ENCODE measurements at regions not wholly inside any gene's neighbourhood (a gene's known extent, or its start where the extent isn't known, plus 50 kb on each side); places are given as distances from the start of the nearest gene placed in this dataset.

DNA sequence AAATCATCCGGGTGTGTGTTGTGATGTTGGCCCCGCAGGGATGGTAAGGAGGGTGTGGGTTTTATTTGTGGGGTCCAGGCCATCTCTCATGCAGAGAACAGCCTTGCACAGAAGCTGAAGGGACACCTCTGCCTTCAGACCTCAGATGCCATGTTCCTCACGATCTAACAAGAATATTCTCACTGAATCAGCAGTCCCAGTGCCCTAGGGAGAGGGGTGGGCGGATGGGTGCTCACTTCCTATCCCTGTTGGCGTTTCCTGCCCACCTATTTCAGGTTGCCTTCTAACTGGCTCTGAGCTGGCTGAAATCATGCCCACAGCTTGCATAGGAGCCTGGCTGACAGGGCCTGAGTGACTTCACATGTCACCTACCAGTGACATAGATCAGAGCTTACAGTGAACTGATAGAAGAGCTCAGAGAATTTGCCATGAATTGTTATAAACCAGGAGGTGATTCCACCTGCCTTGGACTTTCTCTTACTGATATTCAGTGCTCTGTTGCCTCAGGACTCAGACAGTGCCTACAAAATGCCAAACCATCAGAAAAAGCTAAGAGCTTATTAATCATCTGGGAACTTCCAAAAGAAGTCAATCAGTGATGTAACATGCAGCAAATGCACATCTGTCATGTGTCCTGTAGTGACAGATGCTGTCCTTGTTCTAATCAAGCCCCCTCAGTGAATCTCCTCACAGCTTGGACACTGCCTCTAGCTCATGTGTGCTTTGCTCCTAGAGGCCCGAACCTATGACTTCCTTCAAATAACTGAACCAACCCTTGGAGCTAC is 186.8 kb upstream of the ADRA1D start:
- Histone ChIP-seq H3K23ac (ENCODE audit: insufficient read length, low read depth, low read length) (no peak overlapping the region), H3K4ac (ENCODE audit: low read depth, low read length) (no peak overlapping the region), H3K4me2 (ENCODE audit: insufficient read depth, insufficient read length, low read length) (no peak overlapping the region), H3K27me3 (ENCODE audit: insufficient read depth, low read length) (no peaks in the 10 kb centered on the region), H3K79me1 (ENCODE audit: insufficient read depth, low read depth, low read length, poor library complexity, severe bottlenecking) (no peaks in the 10 kb centered on the region), H4K20me1 (ENCODE audit: control insufficient read depth, insufficient read depth, insufficient read length) (peaks cover 2% of the 10 kb centered on the region), H3K9me3 (ENCODE audit: control insufficient read depth, low read depth, low read length) (no peaks in the 10 kb centered on the region), H3K79me2 (ENCODE audit: insufficient read depth, low read length) (no peaks in the 10 kb centered on the region), H2BK20ac (ENCODE audit: low read depth, low read length, poor library complexity, severe bottlenecking) (no peak overlapping the region), H3K27ac (ENCODE audit: insufficient read length, low read depth, low read length) (no peak overlapping the region), H3K18ac (ENCODE audit: insufficient read length, low read depth, low read length) (no peak overlapping the region), H2BK5ac (ENCODE audit: insufficient read length, low read length) (no peak overlapping the region), H4K5ac (ENCODE audit: insufficient read length, low read depth, low read length) (no peak overlapping the region), H2BK15ac (ENCODE audit: low read depth, low read length) (no peak overlapping the region), H4K8ac (replicated peaks; ENCODE audit: insufficient read length, low read depth, low read length) (no peak overlapping the region), H2BK12ac (ENCODE audit: insufficient read length, low read depth, low read length) (no peak overlapping the region), H4K91ac (ENCODE audit: insufficient read length, low read depth, low read length) (no peak overlapping the region), H3K56ac (ENCODE audit: insufficient read length, low read depth, low read length) (no peak overlapping the region), H2AK5ac (ENCODE audit: insufficient read length, low read length) (no peak overlapping the region), H3T11ph (ENCODE audit: low read length) (no peak overlapping the region), H3K23me2 (ENCODE audit: insufficient read length, low read depth, low read length, poor library complexity, severe bottlenecking) (no peaks in the 10 kb centered on the region), H3K9ac (ENCODE audit: extremely low read depth, insufficient read length, low read length) (no peak overlapping the region), H2AFZ (ENCODE audit: low read length) (no peak overlapping the region), H2BK120ac (ENCODE audit: low read depth, low read length, poor library complexity, severe bottlenecking) (no peak overlapping the region), H3K4me1 (ENCODE audit: insufficient read depth, low read length) (0 out of 2 replicates have a peak, but pooled peaks cover 3% of the 10 kb centered on the region), H3K14ac (ENCODE audit: insufficient read depth, low read length) (no peak overlapping the region)
- Mint-ChIP-seq H3K27me3 (ENCODE audit: low read depth) (no peaks in the 10 kb centered on the region), H3K4me3 (no peak overlapping the region), H3K4me1 (no peaks in the 10 kb centered on the region), H3K27ac (no peak overlapping the region), H3K9me3 (no peaks in the 10 kb centered on the region), H3K36me3 (ENCODE audit: insufficient read depth in 1 of 3, low read depth in 3 of 3) (no peaks in the 10 kb centered on the region)
- TF ChIP-seq, protein P1, sequence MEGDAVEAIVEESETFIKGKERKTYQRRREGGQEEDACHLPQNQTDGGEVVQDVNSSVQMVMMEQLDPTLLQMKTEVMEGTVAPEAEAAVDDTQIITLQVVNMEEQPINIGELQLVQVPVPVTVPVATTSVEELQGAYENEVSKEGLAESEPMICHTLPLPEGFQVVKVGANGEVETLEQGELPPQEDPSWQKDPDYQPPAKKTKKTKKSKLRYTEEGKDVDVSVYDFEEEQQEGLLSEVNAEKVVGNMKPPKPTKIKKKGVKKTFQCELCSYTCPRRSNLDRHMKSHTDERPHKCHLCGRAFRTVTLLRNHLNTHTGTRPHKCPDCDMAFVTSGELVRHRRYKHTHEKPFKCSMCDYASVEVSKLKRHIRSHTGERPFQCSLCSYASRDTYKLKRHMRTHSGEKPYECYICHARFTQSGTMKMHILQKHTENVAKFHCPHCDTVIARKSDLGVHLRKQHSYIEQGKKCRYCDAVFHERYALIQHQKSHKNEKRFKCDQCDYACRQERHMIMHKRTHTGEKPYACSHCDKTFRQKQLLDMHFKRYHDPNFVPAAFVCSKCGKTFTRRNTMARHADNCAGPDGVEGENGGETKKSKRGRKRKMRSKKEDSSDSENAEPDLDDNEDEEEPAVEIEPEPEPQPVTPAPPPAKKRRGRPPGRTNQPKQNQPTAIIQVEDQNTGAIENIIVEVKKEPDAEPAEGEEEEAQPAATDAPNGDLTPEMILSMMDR (conservative IDR thresholded peaks at IDR 0.05): no peak
- no CpG with 5 or more reads among the region's 6 CpGs for WGBS (ENCODE audit: extremely low coverage, insufficient read length, low lambda C conversion rate)
- no peak for DNase-seq

Measured in H9 (cell line).